HL-60 (cell line): ENCODE measurements at regions not wholly inside any gene's neighbourhood (a gene's known extent, or its start where the extent isn't known, plus 50 kb on each side); places are given as distances from the start of the nearest gene placed in this dataset.

Source experiments
- DNase-seq, 2 experiments: peaks; one replicate each; pipeline ENCODE4 v3.0.0-alpha.2; 2010 to 2020; ENCODE audit warnings: low read depth in 1 of 2, low spot score in 1 of 2
- H3K27ac ChIP-seq: fragments of 250-450 bp; sonication (Bioruptor Pico); replicated peaks from 2 replicates; pipeline ENCODE4 v1.5.1; 2020; ENCODE audit warnings: mild to moderate bottlenecking, moderate library complexity
- H3K27me3 ChIP-seq: fragments of 250-450 bp; sonication (Bioruptor Pico); 2 replicates; pipeline ENCODE4 v1.5.1; 2021; ENCODE audit warnings: mild to moderate bottlenecking, moderate library complexity; ENCODE audit not compliant: insufficient read depth, poor library complexity, severe bottlenecking
- H3K4me3 ChIP-seq: replicated peaks from 2 replicates; pipeline ENCODE4 v1.5.1; 2011; ENCODE audit warnings: mild to moderate bottlenecking, control low read depth, low read length; ENCODE audit not compliant: insufficient read depth
- GABPA ChIP-seq: IDR thresholded peaks from 2 replicates; pipeline ENCODE4 v1.6.1; 2012; ENCODE audit warnings: low read depth
- POLR2AphosphoS5 ChIP-seq: IDR thresholded peaks from 2 replicates; pipeline ENCODE4 v1.6.1; 2012; ENCODE audit warnings: low read depth
- SPI1 ChIP-seq: IDR thresholded peaks from 2 replicates; pipeline ENCODE4 v1.6.1; 2012; ENCODE audit warnings: low read depth, mild to moderate bottlenecking, borderline replicate concordance
- TF ChIP-seq, protein P1 (sequence below): IDR thresholded peaks from one replicate; pipeline ENCODE4 v1.5.1; 2011; ENCODE audit warnings: low read length, control low read depth, inconsistent platforms; ENCODE audit not compliant: insufficient read depth
- TF ChIP-seq, protein P2 (sequence below): IDR thresholded peaks from 2 replicates; pipeline ENCODE4 v1.6.1; 2012; ENCODE audit warnings: low read depth; ENCODE audit not compliant: insufficient replicate concordance

DNA sequence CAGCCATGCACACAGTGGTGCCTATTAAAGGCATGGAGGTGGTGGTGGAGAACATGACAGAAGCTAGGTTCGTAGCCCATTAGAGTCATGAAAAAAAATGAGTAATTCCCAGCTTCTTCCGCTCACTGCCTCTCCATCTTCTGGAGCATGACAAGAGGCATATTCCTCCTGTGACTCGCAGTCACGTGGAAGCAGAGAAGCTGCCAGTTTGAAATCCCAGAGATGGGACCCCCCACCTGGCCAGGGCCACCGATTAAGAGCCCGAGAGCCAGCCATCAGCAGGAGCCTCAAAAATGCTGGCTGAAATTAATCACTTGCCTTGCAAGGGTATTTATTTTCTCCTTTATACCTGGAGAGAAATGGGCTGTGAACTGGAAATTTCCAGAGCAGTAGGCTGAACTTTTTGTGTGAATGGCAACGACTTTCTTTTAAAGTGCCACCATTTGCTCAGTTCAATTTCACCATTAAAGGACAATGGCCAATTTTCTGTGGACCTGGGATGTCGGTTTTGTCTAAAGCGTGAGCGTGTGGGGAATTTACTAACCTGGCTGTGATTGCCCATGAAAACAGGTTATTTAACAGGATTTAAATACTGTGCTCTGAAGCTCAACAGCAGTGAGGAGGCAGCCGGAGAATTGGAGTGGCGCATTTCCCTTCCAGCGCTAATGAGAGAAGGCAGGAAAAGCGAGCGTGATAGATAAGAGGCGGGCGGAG is 189.7 kb upstream of the SDK2 start:
- Histone ChIP-seq H3K27me3 (peaks cover 16% of the 10 kb centered on the region), H3K27ac (no peak overlapping the region), H3K4me3 (no peak overlapping the region)
- TF ChIP-seq POLR2AphosphoS5 (no peak), GABPA (no peak), SPI1 (no peak)
- TF ChIP-seq, protein P1, sequence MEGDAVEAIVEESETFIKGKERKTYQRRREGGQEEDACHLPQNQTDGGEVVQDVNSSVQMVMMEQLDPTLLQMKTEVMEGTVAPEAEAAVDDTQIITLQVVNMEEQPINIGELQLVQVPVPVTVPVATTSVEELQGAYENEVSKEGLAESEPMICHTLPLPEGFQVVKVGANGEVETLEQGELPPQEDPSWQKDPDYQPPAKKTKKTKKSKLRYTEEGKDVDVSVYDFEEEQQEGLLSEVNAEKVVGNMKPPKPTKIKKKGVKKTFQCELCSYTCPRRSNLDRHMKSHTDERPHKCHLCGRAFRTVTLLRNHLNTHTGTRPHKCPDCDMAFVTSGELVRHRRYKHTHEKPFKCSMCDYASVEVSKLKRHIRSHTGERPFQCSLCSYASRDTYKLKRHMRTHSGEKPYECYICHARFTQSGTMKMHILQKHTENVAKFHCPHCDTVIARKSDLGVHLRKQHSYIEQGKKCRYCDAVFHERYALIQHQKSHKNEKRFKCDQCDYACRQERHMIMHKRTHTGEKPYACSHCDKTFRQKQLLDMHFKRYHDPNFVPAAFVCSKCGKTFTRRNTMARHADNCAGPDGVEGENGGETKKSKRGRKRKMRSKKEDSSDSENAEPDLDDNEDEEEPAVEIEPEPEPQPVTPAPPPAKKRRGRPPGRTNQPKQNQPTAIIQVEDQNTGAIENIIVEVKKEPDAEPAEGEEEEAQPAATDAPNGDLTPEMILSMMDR: no peak
- TF ChIP-seq, protein P2, sequence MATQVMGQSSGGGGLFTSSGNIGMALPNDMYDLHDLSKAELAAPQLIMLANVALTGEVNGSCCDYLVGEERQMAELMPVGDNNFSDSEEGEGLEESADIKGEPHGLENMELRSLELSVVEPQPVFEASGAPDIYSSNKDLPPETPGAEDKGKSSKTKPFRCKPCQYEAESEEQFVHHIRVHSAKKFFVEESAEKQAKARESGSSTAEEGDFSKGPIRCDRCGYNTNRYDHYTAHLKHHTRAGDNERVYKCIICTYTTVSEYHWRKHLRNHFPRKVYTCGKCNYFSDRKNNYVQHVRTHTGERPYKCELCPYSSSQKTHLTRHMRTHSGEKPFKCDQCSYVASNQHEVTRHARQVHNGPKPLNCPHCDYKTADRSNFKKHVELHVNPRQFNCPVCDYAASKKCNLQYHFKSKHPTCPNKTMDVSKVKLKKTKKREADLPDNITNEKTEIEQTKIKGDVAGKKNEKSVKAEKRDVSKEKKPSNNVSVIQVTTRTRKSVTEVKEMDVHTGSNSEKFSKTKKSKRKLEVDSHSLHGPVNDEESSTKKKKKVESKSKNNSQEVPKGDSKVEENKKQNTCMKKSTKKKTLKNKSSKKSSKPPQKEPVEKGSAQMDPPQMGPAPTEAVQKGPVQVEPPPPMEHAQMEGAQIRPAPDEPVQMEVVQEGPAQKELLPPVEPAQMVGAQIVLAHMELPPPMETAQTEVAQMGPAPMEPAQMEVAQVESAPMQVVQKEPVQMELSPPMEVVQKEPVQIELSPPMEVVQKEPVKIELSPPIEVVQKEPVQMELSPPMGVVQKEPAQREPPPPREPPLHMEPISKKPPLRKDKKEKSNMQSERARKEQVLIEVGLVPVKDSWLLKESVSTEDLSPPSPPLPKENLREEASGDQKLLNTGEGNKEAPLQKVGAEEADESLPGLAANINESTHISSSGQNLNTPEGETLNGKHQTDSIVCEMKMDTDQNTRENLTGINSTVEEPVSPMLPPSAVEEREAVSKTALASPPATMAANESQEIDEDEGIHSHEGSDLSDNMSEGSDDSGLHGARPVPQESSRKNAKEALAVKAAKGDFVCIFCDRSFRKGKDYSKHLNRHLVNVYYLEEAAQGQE: no peak
- no peak for DNase-seq

DNA sequence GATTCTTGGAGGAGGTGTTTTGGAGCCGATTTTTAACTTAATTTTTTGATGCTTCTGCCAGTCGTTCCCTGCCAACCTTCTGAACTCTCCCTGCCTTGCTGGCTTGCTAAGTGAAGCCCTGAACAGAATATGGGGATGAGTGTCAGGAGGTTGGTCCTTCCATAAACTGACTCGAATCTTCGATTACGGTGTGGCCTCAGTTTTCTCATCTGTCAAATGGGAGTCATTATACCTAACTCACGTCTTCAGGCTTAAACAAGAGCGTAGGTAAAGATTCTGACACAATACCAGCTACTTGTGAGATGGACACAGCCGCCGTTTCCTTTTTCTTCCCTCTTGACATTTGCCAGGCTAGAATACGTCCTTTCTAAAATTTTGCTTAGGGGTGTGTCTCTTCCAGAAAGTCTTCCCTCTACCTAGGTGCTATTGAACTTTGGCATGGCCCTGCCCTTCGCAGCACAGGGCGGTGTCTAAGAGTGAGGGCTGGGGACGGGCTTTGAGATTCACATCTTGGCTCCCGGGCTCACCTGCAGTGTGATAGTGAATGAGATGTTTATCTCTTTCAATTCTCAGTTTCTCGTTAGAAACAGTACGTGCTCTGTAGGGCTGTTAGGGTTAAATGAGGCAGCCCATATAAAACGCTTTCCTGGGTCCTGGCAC is 190.6 kb upstream of the SDK2 start:
- DNase-seq: no peak
- H3K27ac ChIP-seq: no peak overlapping the region
- no peak overlapping the region for H3K4me3 ChIP-seq
- TF ChIP-seq GABPA: no peak
- no peak for TF ChIP-seq SPI1
- TF ChIP-seq POLR2AphosphoS5: no peak
- TF ChIP-seq, protein P2: no peak
- TF ChIP-seq, protein P1: no peak
- H3K27me3 ChIP-seq: peaks cover 16% of the 10 kb centered on the region

DNA sequence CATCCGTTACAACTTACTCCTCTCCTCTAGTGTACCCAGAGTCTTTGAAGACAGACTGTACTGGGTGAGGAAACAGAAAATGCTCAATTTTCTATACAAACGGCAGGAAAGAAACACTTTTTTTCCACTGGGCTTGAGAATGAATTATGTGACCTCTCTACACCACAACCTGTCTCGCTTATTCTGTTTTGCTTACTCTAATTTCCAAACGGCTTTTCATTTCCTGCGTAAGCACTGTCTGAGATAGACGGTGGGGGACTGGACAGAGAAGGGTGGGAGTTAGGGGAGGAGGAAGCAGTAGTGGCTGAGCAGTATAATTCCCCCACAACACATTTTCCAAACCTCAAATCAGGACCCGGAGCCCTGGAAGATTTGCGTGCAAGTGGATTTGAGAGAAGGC is 191.4 kb upstream of the SDK2 start:
- peaks cover 16% of the 10 kb centered on the region for H3K27me3 ChIP-seq
- no peak overlapping the region for H3K4me3 ChIP-seq
- TF ChIP-seq POLR2AphosphoS5: no peak
- TF ChIP-seq, protein P2: no peak
- TF ChIP-seq, protein P1: no peak
- no peak for TF ChIP-seq SPI1
- no peak for TF ChIP-seq GABPA
- H3K27ac ChIP-seq: no peak overlapping the region
- DNase-seq: no peak
